HG02852 (cell line): ENCODE measurements at regions not wholly inside any gene's neighbourhood (a gene's known extent, or its start where the extent isn't known, plus 50 kb on each side); places are given as distances from the start of the nearest gene placed in this dataset.
A peak's percentile ranks its signal among the peaks of the same experiment; 100 is the strongest.
"Not testable (repeated sequence)": the region's sequence is repeated elsewhere in the genome, so short reads cannot be mapped to it uniquely, and the experiment has no call there.

ENCODE experiments used
- ATAC-seq: cut with Tn5 transposase; IDR thresholded peaks from one replicate; pipeline ENCODE4 v1.9.1; 2021; ENCODE audit warnings: mild to moderate bottlenecking, moderate library complexity; ENCODE audit not compliant: unreplicated experiment

GRCh38 chr6:62819640-62820039 is 391.6 kb upstream of the FKBP1C start:
- no peak for ATAC-seq

- no peak for ATAC-seq
These were observed 402.5 kb upstream of the FKBP1C start for GRCh38 chr6:62808565-62809293.

- ATAC-seq: no peak
These were observed 405.8 kb upstream of the FKBP1C start for GRCh38 chr6:62805431-62805830.

- ATAC-seq: no peak
These were observed 408.2 kb upstream of the FKBP1C start for GRCh38 chr6:62803094-62803493.

GRCh38 chr6:62797190-62797589 is 414.1 kb upstream of the FKBP1C start:
- no peak for ATAC-seq

- ATAC-seq: peak; percentile 67
These were observed 435.7 kb upstream of the FKBP1C start for GRCh38 chr6:62775427-62776022.

GRCh38 chr6:62766174-62766573 is 445.1 kb upstream of the FKBP1C start:
- not testable (repeated sequence) for ATAC-seq

GRCh38 chr6:62764841-62765240 is 446.4 kb upstream of the FKBP1C start:
- ATAC-seq: no peak

GRCh38 chr6:62763125-62763912 is 447.9 kb upstream of the FKBP1C start:
- ATAC-seq: no peak

- ATAC-seq: no peak
These were observed 460.9 kb upstream of the KHDRBS2 start for GRCh38 chr6:62746968-62747367.

- ATAC-seq: no peak
These were observed 460.1 kb upstream of the KHDRBS2 start for GRCh38 chr6:62746161-62746560.

GRCh38 chr6:62740596-62740995 is 454.6 kb upstream of the KHDRBS2 start:
- ATAC-seq: no peak

- no peak for ATAC-seq
These were observed 454.1 kb upstream of the KHDRBS2 start for GRCh38 chr6:62740171-62740570.

- no peak for ATAC-seq
These were observed 451.8 kb upstream of the KHDRBS2 start for GRCh38 chr6:62737792-62738191.

- no peak for ATAC-seq
These were observed 435.4 kb upstream of the KHDRBS2 start for GRCh38 chr6:62721408-62721807.

GRCh38 chr6:62716719-62717118 is 430.7 kb upstream of the KHDRBS2 start:
- ATAC-seq: no peak

- no peak for ATAC-seq
These were observed 428.1 kb upstream of the KHDRBS2 start for GRCh38 chr6:62714112-62714511.

- ATAC-seq: no peak
These were observed 425.7 kb upstream of the KHDRBS2 start for GRCh38 chr6:62711750-62712149.

GRCh38 chr6:62707914-62708313 is 421.9 kb upstream of the KHDRBS2 start:
- ATAC-seq: no peak

- ATAC-seq: no peak
These were observed 421.1 kb upstream of the KHDRBS2 start for GRCh38 chr6:62707156-62707555.

- no peak for ATAC-seq
These were observed 397.0 kb upstream of the KHDRBS2 start for GRCh38 chr6:62683063-62683462.

GRCh38 chr6:62681108-62681507 is 395.1 kb upstream of the KHDRBS2 start:
- ATAC-seq: no peak
